Smooth muscle cell (in vitro differentiated cells): ENCODE measurements at regions not wholly inside any gene's neighbourhood (a gene's known extent, or its start where the extent isn't known, plus 50 kb on each side); places are given as distances from the start of the nearest gene placed in this dataset.
"Not testable (repeated sequence)": the region's sequence is repeated elsewhere in the genome, so short reads cannot be mapped to it uniquely, and the experiment has no call there.

ENCODE experiments used
- DNase-seq: peaks from one replicate; lab custom pipeline; 2025; ENCODE audit not compliant: unreplicated experiment; lab: John Stamatoyannopoulos, UW
- H2AFZ ChIP-seq: fragments of 200-600 bp; sonication (generic); 2 replicates; pipeline ENCODE4 v1.6.0; 2016; ENCODE audit warnings: antibody characterized with exemption, low read depth, mild to moderate bottlenecking
- H3F3A ChIP-seq: fragments of 200-600 bp; sonication (generic); 2 replicates; pipeline ENCODE4 v1.6.0; 2017; ENCODE audit warnings: antibody characterized with exemption, low read depth
- H3K27ac ChIP-seq: fragments of 200-600 bp; sonication (generic); 2 replicates; pipeline ENCODE4 v1.5.1; 2016; ENCODE audit warnings: low read depth, mild to moderate bottlenecking
- H3K27me3 ChIP-seq: fragments of 200-600 bp; sonication (generic); 2 replicates; pipeline ENCODE4 v1.6.1; 2016; ENCODE audit warnings: low read depth, mild to moderate bottlenecking
- H3K36me3 ChIP-seq: fragments of 200-600 bp; sonication (generic); 2 replicates; pipeline ENCODE4 v1.5.1; 2016; ENCODE audit warnings: low read depth
- H3K4me1 ChIP-seq: fragments of 200-600 bp; sonication (generic); 2 replicates; pipeline ENCODE4 v1.5.1; 2016; ENCODE audit warnings: low read depth
- H3K4me2 ChIP-seq: fragments of 200-600 bp; sonication (generic); 2 replicates; pipeline ENCODE4 v1.6.0; 2016; ENCODE audit warnings: mild to moderate bottlenecking
- H3K4me3 ChIP-seq: fragments of 200-600 bp; sonication (generic); 2 replicates; pipeline ENCODE4 v1.5.1; 2016; ENCODE audit warnings: mild to moderate bottlenecking
- H3K79me2 ChIP-seq: fragments of 200-600 bp; sonication (generic); 2 replicates; pipeline ENCODE4 v1.6.0; 2016; ENCODE audit warnings: low read depth, mild to moderate bottlenecking
- H3K9ac ChIP-seq: fragments of 200-600 bp; sonication (generic); 2 replicates; pipeline ENCODE4 v1.6.0; 2016; ENCODE audit warnings: low read depth
- H3K9me3 ChIP-seq: fragments of 200-600 bp; sonication (generic); replicated peaks from 2 replicates; pipeline ENCODE4 v1.5.1; 2016; ENCODE audit warnings: low read depth
- H4K20me1 ChIP-seq: fragments of 200-600 bp; sonication (generic); 2 replicates; pipeline ENCODE4 v1.6.0; 2016; ENCODE audit warnings: low read depth
- WGBS: methylation state at CpG from one replicate; pipeline ENCODE4 v1.1.7; 2016; ENCODE audit warnings: low lambda C conversion rate; 5-methylcytosine and 5-hydroxymethylcytosine counted together
- TF ChIP-seq, protein P1 (sequence below): fragments of 200-600 bp; sonication (generic); IDR thresholded peaks from 2 replicates; pipeline ENCODE4 v1.5.1; 2017; ENCODE audit warnings: borderline replicate concordance, mild to moderate bottlenecking, antibody characterized with exemption; ENCODE audit not compliant: insufficient read depth, poor library complexity, severe bottlenecking

DNA sequence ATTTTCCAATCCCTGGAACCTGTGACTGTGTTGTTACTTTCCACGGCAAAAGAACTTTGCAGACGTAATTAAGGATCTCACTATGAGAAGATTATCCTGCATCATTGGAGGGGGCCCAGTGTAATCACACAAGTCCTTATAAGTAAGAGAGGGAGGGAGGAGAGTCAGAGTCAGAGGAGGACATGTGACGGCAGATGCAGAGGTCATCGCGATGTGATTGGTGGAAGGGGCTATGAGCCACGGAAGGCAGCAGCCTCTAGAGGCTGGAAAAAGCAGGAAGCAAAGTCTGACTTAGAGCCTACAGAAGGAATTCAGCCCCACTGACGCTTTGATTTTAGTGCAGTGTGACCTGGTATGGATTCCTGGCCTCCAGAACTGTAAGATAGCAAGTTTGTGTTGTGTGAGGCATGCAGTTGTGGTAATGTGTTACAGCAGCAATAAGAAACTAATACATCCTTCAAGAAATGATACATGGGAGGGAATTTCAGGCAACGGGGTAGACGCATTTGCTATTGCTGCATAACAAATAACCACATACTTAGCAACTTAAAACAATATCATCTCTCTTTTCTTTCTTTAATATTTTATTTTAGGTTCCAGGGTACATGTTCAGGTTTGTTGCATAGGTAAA is 112.7 kb upstream of the SERPINE2 start:
- no peak overlapping the region for H3K9ac ChIP-seq
- H3K36me3 ChIP-seq = no peaks in the 10 kb centered on the region
- peaks cover 3% of the 10 kb centered on the region for H3K4me1 ChIP-seq
- no peaks in the 10 kb centered on the region for H3K9me3 ChIP-seq
- H3K27me3 ChIP-seq = no peaks in the 10 kb centered on the region
- no peak overlapping the region for H3K4me2 ChIP-seq
- H3K4me3 ChIP-seq = no peak overlapping the region
- TF ChIP-seq, protein P1, sequence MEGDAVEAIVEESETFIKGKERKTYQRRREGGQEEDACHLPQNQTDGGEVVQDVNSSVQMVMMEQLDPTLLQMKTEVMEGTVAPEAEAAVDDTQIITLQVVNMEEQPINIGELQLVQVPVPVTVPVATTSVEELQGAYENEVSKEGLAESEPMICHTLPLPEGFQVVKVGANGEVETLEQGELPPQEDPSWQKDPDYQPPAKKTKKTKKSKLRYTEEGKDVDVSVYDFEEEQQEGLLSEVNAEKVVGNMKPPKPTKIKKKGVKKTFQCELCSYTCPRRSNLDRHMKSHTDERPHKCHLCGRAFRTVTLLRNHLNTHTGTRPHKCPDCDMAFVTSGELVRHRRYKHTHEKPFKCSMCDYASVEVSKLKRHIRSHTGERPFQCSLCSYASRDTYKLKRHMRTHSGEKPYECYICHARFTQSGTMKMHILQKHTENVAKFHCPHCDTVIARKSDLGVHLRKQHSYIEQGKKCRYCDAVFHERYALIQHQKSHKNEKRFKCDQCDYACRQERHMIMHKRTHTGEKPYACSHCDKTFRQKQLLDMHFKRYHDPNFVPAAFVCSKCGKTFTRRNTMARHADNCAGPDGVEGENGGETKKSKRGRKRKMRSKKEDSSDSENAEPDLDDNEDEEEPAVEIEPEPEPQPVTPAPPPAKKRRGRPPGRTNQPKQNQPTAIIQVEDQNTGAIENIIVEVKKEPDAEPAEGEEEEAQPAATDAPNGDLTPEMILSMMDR = no peak
- WGBS = 94% methylated on average over 9 of the region's 9 CpGs
- H4K20me1 ChIP-seq = no peaks in the 10 kb centered on the region
- H3K79me2 ChIP-seq = no peaks in the 10 kb centered on the region
- peaks cover 6% of the 10 kb centered on the region for H3F3A ChIP-seq
- no peak overlapping the region for H3K27ac ChIP-seq
- DNase-seq = no peak
- H2AFZ ChIP-seq = no peak overlapping the region

DNA sequence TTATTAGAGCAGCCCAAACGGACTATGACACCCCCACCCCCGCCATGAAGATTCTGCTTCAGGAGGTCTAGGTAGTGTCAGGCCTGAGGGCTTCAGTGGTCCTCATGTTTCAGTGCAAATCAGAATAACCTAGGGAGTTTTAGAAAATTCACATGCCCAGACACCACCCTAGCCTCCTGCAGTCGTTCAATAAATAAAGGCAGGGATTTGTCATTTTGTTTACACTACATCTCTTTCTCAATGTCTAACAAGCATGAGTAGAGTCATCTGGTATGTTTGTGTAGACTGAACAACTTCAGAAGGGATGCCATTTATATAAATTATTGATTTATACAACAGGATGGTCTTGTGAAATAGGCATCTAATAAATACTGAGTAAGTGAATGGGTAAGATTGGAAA is 112.1 kb upstream of the SERPINE2 start:
- Histone ChIP-seq H3K27ac (no peak overlapping the region), H3K79me2 (no peaks in the 10 kb centered on the region), H4K20me1 (no peaks in the 10 kb centered on the region), H3K9me3 (no peaks in the 10 kb centered on the region), H3K4me3 (no peak overlapping the region), H3K9ac (no peak overlapping the region), H3F3A (peaks cover 10% of the 10 kb centered on the region), H3K4me2 (no peak overlapping the region), H2AFZ (no peak overlapping the region), H3K27me3 (no peaks in the 10 kb centered on the region), H3K4me1 (peaks cover 2% of the 10 kb centered on the region), H3K36me3 (no peaks in the 10 kb centered on the region)
- 65% methylated on average over 3 of the region's 3 CpGs for WGBS
- DNase-seq = no peak
- TF ChIP-seq, protein P1 = no peak

DNA sequence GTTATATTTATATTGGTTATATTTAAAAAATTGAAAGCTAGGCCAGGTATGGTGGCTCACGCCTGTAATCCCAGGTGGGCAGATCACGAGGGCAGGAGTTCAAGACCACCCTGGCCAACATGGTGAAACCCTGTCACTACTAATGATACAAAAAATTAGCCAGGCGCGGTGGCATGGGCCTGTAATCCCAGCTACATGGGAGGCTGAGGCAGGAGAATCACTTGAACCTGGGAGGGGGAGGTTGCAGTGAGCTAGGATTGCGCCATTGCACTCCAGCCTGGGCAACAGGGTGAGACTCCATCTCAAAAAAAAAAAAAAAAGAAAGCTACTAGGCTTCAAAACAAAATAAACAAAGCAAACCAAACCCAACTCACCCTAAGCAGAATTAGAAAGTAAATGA is 109.0 kb upstream of the SERPINE2 start:
- not testable (repeated sequence) for H3K9me3 ChIP-seq, H2AFZ ChIP-seq, H4K20me1 ChIP-seq, H3K4me3 ChIP-seq, H3K27me3 ChIP-seq, H3K79me2 ChIP-seq, H3K4me2 ChIP-seq, H3K27ac ChIP-seq, DNase-seq, H3K36me3 ChIP-seq, H3K4me1 ChIP-seq, H3K9ac ChIP-seq
- 97% methylated on average over 5 of the region's 5 CpGs for WGBS
- peaks cover 13% of the 10 kb centered on the region for H3F3A ChIP-seq

DNA sequence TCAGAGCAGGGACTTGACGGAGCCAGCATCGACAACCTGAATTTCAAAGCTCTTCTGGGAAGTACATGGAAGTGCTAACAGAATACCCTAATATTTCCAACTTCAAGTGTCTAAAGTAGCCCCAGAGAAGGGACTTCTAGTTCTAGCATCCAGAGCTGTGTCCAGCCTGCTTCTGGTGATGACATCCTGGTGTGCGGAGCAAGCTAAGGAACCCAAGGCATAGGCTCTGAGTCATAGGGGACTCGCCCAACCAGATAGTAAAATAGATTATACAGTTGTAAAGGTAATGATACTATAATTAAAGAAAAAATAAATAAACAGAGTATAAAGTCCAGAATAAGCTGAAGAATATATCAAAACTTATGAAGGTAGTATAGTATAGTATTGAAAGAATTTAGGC is 108.1 kb upstream of the SERPINE2 start:
- peak overlapping the region; percentile 1 for H3K4me2 ChIP-seq
- DNase-seq = no peak
- no peaks in the 10 kb centered on the region for H3K36me3 ChIP-seq
- peaks cover 13% of the 10 kb centered on the region for H3F3A ChIP-seq
- TF ChIP-seq, protein P1 = no peak
- H3K4me1 ChIP-seq = peaks cover 6% of the 10 kb centered on the region
- no peaks in the 10 kb centered on the region for H4K20me1 ChIP-seq
- H2AFZ ChIP-seq = no peak overlapping the region
- no peaks in the 10 kb centered on the region for H3K9me3 ChIP-seq
- H3K79me2 ChIP-seq = no peaks in the 10 kb centered on the region
- no peaks in the 10 kb centered on the region for H3K27me3 ChIP-seq
- peak overlapping the region; percentile 78 for H3K27ac ChIP-seq
- 68% methylated on average over 4 of the region's 4 CpGs for WGBS
- H3K4me3 ChIP-seq = no peak overlapping the region
- H3K9ac ChIP-seq = no peak overlapping the region
